ENCODE measurements at regions not wholly inside any gene's neighbourhood (a gene's known extent, or its start where the extent isn't known, plus 50 kb on each side); places are given as distances from the start of the nearest gene placed in this dataset.

GRCh38 chr4:123867910-123868587 lies 471.5 kb downstream of the SPRY1 start:
- H3K9me3 Mint-ChIP-seq (ENCODE audit: unreplicated experiment) = peaks cover 2% of the 10 kb centered on the region
- TF ChIP-seq CTCF (IDR thresholded peaks at IDR 0.05; ENCODE audit: partially characterized antibody, unreplicated experiment) = no peak
- no peak for DNase-seq
- H3K27me3 Mint-ChIP-seq (ENCODE audit: unreplicated experiment) = no peaks in the 10 kb centered on the region
- H3K4me1 Mint-ChIP-seq (ENCODE audit: low read depth, unreplicated experiment) = no peaks in the 10 kb centered on the region
- no peaks in the 10 kb centered on the region for H3K36me3 Mint-ChIP-seq (ENCODE audit: unreplicated experiment)
- H3K4me3 Mint-ChIP-seq (ENCODE audit: unreplicated experiment) = no peak overlapping the region
- no peak overlapping the region for H3K27ac Mint-ChIP-seq (ENCODE audit: unreplicated experiment)

- H3K27me3 Mint-ChIP-seq (ENCODE audit: unreplicated experiment) = no peaks in the 10 kb centered on the region
- H3K36me3 Mint-ChIP-seq (ENCODE audit: unreplicated experiment) = no peaks in the 10 kb centered on the region
- no peak overlapping the region for H3K4me3 Mint-ChIP-seq (ENCODE audit: unreplicated experiment)
- peaks cover 2% of the 10 kb centered on the region for H3K9me3 Mint-ChIP-seq (ENCODE audit: unreplicated experiment)
- H3K4me1 Mint-ChIP-seq (ENCODE audit: low read depth, unreplicated experiment) = no peaks in the 10 kb centered on the region
- no peak for DNase-seq
- TF ChIP-seq CTCF (IDR thresholded peaks at IDR 0.05; ENCODE audit: partially characterized antibody, unreplicated experiment) = no peak
- no peak overlapping the region for H3K27ac Mint-ChIP-seq (ENCODE audit: unreplicated experiment)
Observed at GRCh38 chr4:123869286-123870215, 473.0 kb downstream of the SPRY1 start.

- Mint-ChIP-seq H3K27ac (ENCODE audit: unreplicated experiment) (no peak overlapping the region), H3K9me3 (ENCODE audit: unreplicated experiment) (peaks cover 2% of the 10 kb centered on the region), H3K36me3 (ENCODE audit: unreplicated experiment) (no peaks in the 10 kb centered on the region), H3K27me3 (ENCODE audit: unreplicated experiment) (peaks cover 2% of the 10 kb centered on the region), H3K4me1 (ENCODE audit: low read depth, unreplicated experiment) (no peaks in the 10 kb centered on the region), H3K4me3 (ENCODE audit: unreplicated experiment) (no peak overlapping the region)
- no peak for DNase-seq
- no peak for TF ChIP-seq CTCF (IDR thresholded peaks at IDR 0.05; ENCODE audit: partially characterized antibody, unreplicated experiment)
Observed at GRCh38 chr4:123870216-123870876, 473.8 kb downstream of the SPRY1 start.

- H3K4me3 Mint-ChIP-seq (ENCODE audit: unreplicated experiment) = no peak overlapping the region
- H3K9me3 Mint-ChIP-seq (ENCODE audit: unreplicated experiment) = peaks cover 2% of the 10 kb centered on the region
- no peaks in the 10 kb centered on the region for H3K4me1 Mint-ChIP-seq (ENCODE audit: low read depth, unreplicated experiment)
- H3K27ac Mint-ChIP-seq (ENCODE audit: unreplicated experiment) = no peak overlapping the region
- no peak for TF ChIP-seq CTCF (IDR thresholded peaks at IDR 0.05; ENCODE audit: partially characterized antibody, unreplicated experiment)
- no peaks in the 10 kb centered on the region for H3K36me3 Mint-ChIP-seq (ENCODE audit: unreplicated experiment)
- peaks cover 2% of the 10 kb centered on the region for H3K27me3 Mint-ChIP-seq (ENCODE audit: unreplicated experiment)
- no peak for DNase-seq
Observed at GRCh38 chr4:123871341-123871740, 474.7 kb downstream of the SPRY1 start.

Measured in glutamatergic neuron (in vitro differentiated cells).